Gastrocnemius medialis (tissue), 4 donors: ENCODE measurements at regions not wholly inside any gene's neighbourhood (a gene's known extent, or its start where the extent isn't known, plus 50 kb on each side); places are given as distances from the start of the nearest gene placed in this dataset.

Experiments used
- CTCF ChIP-seq, 5 experiments: fragments of 450-650 bp in 3 of 5; fragments of 200-600 bp in 2 of 5; sonication (generic) in 2 of 5; IDR thresholded peaks in 4 of 5; conservative IDR thresholded peaks in 1 of 5; 1 replicate in 4 of 5; 2 replicates in 1 of 5; pipeline ENCODE4 v1.5.1; 2016 to 2019; ENCODE audit warnings: antibody characterized with exemption in 5 of 5, mild to moderate bottlenecking in 3 of 5, moderate library complexity in 3 of 5
- POLR2A ChIP-seq, 2 donors: fragments of 450-650 bp; IDR thresholded peaks; one replicate each; pipeline ENCODE4 v1.6.1; 2017; ENCODE audit warnings: antibody characterized with exemption in 2 of 2, mild to moderate bottlenecking in 2 of 2, moderate library complexity in 2 of 2

GRCh38 chr22:25346859-25347751 lies 127.7 kb downstream of the CRYBB2 start:
- TF ChIP-seq POLR2A (IDR thresholded peaks at IDR 0.05) (no peak), CTCF (IDR thresholded peaks at IDR 0.05 in 4 of 5, conservative IDR thresholded peaks at IDR 0.05 in 1 of 5) (no peak)
